Adipose tissue (tissue), 3 donors: ENCODE measurements at regions not wholly inside any gene's neighbourhood (a gene's known extent, or its start where the extent isn't known, plus 50 kb on each side); places are given as distances from the start of the nearest gene placed in this dataset.
"Not testable (repeated sequence)": the region's sequence is repeated elsewhere in the genome, so short reads cannot be mapped to it uniquely, and the experiment has no call there.

ENCODE experiments used
- H3K27ac ChIP-seq: one replicate; pipeline ENCODE4 v1.5.1; 2013; ENCODE audit warnings: low read depth, low read length
- WGBS, 3 donors: extraction: QIAGEN DNeasy Blood & Tissue Kit; methylation state at CpG; one replicate each; pipeline ENCODE4 v1.1.7; 2013; 5-methylcytosine and 5-hydroxymethylcytosine counted together
- donor health status: healthy with polysubstance abuse.
- donor health status: Bipolar disorder and iron deficiency.
- donor health status: healthy.

DNA sequence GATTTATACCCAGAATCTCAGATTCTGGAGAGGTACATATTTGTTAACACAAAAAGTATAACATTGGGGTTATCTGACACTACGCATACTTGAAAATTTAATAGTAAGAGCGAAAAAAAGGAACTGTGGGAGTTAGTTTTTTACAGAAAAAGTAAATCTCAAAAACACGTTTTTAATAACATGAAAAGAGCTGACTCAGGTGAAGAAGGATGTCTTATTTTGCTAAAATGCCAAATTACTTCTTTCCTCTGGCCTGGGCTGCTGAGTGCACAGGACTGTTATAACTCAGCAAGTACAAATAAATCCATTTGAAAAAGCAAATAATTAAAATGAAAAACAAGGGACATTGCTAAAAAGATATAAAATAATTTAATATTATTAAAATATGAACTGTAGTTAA, 1322.9 kb downstream of the ARAP2 start:
- WGBS, 3 donors: 64 to 70% (median 69%) methylated on average over 3 of the region's 3 CpGs
- no peak overlapping the region for H3K27ac ChIP-seq

DNA sequence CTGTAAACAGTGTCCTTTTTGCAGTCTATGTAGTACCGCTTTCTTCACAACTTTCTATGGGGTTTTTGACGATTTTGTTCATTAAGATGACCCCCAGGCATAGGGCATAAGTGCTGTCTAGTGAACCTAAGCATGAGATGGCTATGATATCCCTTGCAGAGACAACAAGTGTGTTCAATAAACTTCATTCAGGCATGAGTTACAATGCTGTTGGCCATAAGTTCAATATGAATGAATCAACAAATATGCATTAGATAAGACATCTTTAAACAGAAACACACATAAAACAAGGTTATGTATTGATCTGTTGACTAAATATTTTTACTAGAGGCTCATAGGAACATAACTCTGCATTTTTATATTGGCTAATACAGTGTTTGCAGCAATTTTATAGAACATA, 1322.0 kb downstream of the ARAP2 start:
- no peak overlapping the region for H3K27ac ChIP-seq
- 71 to 88% (median 82%) methylated on average over 2 of the region's 2 CpGs for WGBS, 3 donors

DNA sequence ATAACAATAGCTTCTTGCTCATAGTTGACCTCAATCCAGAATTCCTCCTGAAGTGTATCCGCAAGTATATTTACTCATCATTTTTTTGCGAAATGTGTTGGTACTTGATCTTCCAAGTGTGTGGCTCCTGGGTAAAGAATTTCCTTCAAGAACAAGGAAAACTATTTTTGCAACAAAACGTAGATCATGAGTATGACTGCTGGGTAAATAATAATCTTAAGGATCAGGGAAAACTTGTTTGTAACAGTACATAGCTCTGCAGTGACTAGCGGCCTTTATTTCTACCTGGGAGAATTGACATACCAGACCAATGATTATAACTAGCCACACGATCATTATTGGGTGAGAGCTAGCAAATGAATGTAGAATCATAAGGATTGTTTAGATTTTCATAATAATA, 1311.7 kb downstream of the ARAP2 start:
- H3K27ac ChIP-seq: no peak overlapping the region
- 52 to 78% (median 71%) methylated on average over 5 of the region's 5 CpGs for WGBS, 3 donors

DNA sequence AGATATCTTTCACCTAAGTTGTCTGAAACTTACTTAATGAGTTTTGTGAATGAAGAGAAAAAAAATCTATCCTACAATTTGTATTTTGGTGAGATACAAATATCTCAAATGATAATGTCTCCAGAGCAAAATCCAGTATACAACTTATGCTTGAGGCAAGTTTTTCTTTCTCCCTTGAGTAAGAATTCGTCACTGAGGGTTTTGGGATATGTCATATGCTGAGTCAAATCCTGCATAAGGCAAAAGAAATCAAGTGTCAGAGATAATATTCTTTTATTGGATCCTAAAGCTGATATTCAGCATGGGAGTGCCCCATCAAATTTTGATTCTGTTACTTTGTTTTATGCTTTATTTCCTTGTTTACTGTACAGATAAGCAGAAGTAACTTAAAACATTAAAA, 1308.6 kb downstream of the ARAP2 start:
- no peak overlapping the region for H3K27ac ChIP-seq
- WGBS, 3 donors: 41 to 46% (median 42%) methylated on average over 1 of the region's 1 CpG

DNA sequence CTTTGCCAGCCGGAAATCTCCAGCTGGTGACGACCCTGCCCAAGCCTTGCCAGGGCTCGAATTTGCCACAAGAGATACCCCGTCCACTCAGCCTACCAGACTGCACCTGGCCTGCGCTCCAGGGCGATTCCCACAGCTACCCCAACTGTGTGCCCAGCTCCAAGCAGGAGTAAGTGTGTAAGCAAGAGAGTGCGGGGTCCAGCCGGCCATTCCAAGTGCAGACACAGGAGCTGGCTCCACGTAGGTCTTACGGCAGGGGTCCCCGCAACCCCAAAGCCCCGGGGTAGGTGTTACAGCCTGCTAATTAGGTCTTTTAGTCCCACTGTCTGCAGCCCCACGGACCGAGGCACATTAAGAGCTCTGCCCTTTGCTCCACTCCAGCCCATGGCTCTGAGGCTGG, 1305.2 kb downstream of the ARAP2 start:
- WGBS, 3 donors: 81 to 89% (median 87%) methylated on average over 14 of the region's 14 CpGs
- no peak overlapping the region for H3K27ac ChIP-seq

DNA sequence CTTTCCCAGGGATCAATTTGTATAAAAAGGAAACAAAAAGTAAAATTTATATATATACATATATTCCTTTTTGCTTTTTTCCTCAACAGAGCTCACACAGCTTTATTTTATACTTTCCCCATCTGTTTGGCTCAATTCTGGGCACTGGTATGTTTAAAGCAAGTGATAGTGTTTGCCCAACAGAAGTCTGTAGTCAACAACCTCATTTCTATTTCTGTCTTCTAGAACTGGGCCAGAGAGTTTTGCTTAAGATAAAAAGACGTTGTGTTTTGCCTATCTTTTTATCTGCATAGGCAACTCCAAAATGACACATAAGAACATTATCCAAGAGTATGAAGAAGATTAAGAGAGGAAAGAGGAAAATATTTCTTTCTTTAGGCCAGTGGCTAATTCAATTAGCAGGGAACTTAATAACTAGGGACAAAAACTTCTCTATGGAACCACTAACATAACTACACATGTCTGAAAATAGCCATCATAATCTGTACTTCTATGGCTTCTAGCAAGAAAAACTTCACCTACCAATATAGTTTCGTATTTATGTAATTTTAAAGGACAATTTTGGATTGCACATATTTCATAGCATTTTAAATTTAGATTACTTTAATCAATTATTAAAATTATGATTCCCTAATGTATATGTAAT, 1300.5 kb downstream of the ARAP2 start:
- H3K27ac ChIP-seq: no peak overlapping the region
- WGBS, 3 donors: 42 to 67% (median 61%) methylated on average over 2 of the region's 2 CpGs

DNA sequence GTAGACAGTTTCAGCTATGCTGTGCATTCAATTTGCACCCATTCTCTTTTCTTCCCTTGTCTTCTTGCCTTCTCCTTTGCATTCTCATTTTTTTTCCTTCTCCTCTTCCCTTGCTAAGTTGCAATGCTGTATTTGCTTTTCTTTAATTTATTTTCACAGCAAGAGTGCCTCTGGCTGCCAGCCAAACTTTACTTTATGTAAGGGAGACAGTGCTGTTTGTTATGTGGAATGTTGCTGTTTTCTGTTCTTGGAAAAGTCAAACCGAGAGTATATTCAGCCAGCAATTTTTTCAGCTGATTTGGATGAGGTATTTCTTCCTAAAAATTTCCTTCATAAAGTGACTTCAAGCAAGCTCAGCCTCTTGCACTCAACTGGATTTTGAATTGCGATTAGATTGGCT, 1293.4 kb downstream of the ARAP2 start:
- H3K27ac ChIP-seq: no peak overlapping the region
- WGBS, 3 donors: 45 to 53% (median 48%) methylated on average over 2 of the region's 2 CpGs

DNA sequence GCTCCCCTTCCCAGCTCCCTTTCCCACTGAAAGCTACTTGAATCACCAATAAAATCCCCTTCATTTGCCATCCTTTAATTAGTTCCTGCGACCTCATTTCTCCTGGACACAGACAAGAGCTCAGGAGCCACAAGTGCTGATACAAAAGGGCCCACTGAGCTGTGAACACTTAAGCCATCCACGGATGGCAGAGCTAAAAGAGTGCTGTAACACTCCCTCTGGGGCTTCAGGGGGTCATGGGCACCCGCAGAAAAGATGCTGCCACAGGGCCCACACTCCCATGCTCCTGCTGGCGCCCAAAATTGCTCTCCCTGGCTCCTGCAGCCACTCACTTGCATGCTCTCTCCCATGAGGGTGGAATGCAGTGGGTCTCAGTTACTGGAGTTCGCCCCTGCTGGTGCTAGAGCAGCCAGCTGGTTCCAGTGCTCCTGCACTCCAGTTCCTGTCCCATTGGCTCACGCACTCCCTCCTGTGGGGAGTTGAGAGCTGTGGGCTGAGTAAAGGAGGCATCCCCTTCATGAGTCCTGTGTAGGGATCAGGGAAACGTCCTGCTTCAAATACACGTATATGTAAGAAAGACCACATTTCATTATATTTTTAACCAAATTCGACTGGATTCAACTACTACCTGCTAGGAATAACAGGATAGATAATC, 1291.0 kb downstream of the ARAP2 start:
- 71 to 79% (median 78%) methylated on average over 9 of the region's 9 CpGs for WGBS, 3 donors
- no peak overlapping the region for H3K27ac ChIP-seq

DNA sequence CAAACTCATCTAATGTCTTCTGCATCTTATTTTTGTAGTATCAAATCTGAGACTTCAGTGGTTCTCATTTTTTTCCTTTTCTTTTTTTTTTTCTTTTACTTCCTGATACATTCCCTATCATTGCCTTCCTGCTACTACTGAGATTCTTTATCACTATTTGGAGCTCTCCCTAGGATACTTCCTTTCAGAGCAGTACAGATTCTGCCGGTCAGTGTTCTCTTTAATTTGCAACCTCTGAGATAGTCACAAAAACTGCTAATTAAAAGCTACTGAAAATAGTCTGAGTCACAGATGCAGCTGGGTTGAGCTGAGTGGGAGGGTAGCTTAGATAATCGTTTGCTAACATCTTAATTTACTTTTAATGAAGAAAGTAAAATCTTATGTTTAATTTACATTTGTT, 1279.7 kb downstream of the ARAP2 start:
- 20 to 47% (median 35%) methylated on average over 2 of the region's 2 CpGs for WGBS, 3 donors
- H3K27ac ChIP-seq: no peak overlapping the region

DNA sequence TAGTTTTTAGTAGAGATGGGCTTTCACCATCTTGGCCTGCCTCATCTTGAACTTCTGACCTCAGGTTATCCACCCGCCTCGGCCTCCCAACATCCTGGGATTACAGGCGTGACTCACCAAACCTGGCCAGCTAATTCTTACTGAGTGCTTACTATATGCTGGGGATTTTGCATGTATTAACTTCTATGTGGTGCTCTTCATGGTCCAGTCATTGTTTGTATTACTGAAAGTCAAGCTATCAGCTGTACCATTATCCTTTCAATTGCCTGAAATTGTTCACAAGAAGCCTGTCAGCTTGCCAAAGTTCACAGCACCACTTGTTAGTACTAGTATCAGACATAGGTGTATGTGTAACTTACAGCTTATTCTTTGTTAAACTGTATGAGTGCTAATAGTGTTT, 1272.1 kb downstream of the ARAP2 start:
- 75 to 90% (median 88%) methylated on average over 3 of the region's 3 CpGs for WGBS, 3 donors
- H3K27ac ChIP-seq: no peak overlapping the region

DNA sequence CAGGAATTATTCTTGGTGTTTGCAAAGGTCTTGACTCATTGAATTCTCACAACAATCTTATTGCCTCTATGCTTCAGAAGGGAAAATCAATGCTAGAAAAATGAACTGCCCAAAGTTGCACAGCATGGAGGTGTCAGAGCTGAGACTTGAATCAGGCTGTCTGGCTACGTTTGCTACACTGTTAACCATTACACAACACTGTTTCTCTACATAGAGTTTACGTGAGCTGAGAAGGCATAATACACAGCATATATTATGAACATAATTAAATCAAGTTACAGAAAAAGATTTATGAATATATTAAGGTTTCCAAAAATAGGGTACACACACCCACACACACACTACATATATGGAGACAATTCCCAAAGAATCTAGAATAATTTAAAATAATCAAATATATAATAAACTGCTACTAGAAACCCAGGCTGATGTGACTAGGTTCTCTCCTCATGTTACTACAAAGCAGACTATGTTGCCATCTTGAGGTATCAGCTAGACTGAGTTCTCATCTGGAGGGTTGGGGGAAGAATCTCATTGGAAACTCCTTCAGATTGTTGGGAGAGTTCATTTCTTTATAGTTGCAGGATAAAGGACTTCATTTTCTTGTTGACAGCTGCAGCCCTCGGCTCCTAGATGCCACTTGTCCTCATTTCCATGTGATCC, 1270.5 kb downstream of the ARAP2 start:
- 49 to 69% (median 68%) methylated on average over 3 of the region's 3 CpGs for WGBS, 3 donors
- H3K27ac ChIP-seq: no peak overlapping the region

DNA sequence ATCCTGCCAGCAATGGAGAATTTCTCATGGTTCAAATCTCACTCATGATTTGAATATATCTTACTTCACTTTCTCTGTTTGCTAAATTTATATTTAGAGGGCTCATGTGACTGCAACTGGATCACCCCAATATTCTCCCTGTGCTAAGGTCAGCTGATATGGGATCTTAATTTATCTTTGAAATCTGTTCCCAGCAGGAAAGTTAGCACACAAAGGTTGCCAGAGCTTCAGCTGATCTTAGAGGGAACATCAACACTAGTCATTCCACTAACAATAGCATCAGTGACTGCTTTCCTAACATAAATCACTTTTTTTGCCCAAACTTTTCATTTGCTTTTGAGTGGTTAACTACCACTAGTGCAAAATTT, 1270.0 kb downstream of the ARAP2 start:
- no peak overlapping the region for H3K27ac ChIP-seq

DNA sequence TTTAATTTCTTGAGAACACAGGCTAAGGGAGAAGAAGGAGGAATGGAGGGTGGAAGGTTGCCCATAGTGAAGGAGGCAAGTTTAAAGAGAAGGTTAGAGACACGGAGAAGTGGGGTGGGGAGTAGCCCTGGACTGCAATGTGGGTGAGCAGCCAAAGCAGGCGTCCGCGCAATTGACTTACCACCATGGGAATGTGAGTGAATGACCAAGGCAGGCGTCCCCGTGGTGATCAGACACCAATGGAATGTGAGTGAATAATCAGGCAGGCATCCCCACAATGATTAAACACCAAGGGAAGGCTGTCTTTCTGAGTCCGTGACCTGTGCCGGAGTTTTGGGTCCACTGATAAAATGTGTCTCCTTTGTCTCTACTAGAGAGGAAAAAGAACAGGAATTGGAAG, 1223.1 kb downstream of the ARAP2 start:
- not testable (repeated sequence) for H3K27ac ChIP-seq
- 77 to 90% (median 89%) methylated on average over 8 of the region's 8 CpGs for WGBS, 3 donors

DNA sequence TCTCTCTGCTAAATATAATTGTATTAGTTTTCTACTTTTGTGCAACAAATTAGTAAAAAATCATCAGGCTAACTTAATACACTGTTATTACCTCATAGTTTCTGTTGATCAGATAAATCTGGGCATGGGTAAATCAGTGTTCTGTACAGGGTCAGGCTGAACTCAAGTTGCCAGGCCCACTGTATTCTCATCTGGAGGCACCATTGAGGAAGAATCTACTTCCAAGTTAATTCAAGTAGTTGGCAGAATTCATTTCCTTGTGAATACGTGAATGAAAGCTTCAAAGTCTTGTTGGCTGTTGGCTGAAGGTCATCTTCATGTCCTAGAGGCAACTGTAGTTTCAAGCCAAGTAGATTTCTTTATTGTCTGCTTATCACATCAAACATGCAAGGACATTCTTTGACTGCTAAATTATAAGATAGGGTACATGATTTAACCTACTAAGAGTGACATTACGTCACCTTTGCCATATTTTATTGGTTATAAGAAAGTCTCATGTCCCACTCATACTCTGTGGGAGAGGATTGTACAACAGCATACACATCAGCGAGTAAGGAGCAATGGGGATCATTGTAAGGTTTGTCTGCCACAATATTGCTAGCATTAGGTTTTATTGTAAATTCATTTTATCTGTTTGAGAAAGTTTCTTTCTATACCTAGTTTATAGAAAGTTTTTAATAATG, 1219.0 kb downstream of the ARAP2 start:
- H3K27ac ChIP-seq: no peak overlapping the region
- 63 to 65% (median 65%) methylated on average over 3 of the region's 3 CpGs for WGBS, 3 donors

DNA sequence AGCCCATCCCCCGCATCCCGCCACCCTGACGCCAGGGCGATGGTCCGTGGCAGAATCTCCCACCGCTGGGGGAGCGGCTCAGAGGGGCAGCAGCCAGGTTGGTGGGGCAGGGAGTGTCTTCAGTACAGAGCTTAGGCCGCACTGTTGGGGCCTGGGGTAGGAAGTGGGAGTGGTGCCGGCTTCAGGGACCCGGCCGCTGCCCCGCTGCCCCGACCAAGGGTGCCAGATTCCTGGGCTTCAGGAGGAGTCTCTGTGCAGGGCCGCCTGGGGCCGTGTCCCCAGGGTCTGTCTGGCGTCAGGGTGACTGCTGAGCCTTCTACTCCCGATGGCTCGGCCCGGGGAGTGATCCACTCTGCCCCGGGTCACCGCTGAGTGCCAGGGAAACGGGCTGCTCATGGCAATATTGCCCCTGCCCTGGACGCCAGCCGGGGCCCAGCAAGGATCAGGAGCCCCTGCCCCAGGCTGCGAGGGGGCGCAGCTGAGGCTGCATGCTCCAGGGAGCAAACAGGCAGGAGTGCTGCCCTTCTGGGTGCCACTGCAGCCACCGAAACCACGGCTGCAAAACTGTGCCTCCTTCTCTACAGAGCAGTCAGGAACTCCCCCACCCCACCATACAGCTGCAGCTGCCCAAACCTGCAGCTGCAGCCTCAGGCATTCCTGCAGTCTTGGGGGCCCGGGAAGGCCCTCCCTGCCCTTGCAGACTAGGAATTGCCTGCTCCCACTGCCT, 1206.1 kb downstream of the ARAP2 start:
- H3K27ac ChIP-seq: no peak overlapping the region
- 88 to 91% (median 90%) methylated on average over 25 to 29 of the region's 29 CpGs for WGBS, 3 donors

DNA sequence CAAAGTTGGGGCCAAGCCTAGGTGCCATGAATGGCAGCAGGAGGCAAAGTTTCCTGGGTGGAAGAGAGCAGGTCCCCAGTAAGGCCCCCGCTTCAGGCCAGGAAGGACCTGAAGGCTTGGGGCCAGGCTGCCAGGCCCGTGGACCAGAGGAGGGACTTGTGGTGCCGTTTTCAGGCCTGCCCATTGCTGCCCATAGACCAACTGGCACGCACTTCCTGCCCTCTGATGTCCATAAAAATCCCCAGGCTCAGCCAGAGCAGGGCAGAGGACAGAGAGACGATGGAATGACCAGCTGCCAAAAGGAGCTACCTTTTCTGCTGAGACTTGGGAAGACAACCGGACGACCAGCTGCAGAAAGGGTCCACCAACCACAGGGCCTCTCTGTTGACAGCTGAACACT, 1205.5 kb downstream of the ARAP2 start:
- no peak overlapping the region for H3K27ac ChIP-seq
- 72 to 81% (median 79%) methylated on average over 7 of the region's 7 CpGs for WGBS, 3 donors

DNA sequence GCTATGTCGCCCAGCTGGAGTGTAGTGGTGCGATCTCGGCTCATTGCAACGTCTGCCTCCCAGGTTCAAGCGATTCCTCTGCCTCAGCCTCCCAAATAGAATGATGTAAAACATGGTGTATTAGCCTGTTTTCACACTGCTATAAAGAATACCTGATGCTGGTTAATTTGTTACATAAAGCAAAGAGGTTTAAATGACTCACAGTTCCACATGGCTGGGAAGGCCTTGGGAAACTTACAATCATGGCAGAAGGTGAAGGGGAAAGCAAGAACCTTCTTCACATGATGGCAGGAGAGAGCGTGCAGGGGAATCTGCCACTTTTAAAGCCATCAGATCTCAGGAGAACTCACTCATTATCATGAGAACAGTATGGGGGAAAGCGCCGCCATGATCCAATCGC, 1191.8 kb downstream of the ARAP2 start:
- no peak overlapping the region for H3K27ac ChIP-seq
- WGBS, 3 donors: 82 to 94% (median 92%) methylated on average over 9 of the region's 9 CpGs

DNA sequence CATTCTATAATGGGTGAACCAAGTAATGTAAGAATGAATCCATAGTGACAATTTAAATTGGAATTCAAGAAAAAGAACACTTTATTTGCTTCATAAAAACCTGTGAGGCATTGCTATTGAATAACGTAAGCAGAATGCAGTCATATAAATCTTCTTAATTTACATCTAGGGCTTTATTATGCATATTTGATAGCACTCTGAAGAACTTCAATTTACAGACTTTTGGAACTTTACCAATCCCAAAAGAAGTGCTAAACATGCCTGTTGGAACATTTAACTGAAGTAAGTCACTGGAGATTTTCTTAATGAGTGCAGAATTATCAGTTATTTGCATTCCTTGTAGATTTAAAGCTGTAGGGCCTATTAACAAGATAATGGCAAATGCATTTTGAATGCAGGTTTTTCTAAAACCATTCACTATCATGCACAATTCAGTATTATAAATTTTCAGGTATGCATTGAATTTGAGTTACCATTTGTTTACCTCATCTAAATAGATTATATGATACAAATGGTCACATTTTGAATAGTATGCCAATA, 1181.2 kb downstream of the ARAP2 start:
- no peak overlapping the region for H3K27ac ChIP-seq
- WGBS, 3 donors: 61 to 71% (median 68%) methylated on average over 1 of the region's 1 CpG

DNA sequence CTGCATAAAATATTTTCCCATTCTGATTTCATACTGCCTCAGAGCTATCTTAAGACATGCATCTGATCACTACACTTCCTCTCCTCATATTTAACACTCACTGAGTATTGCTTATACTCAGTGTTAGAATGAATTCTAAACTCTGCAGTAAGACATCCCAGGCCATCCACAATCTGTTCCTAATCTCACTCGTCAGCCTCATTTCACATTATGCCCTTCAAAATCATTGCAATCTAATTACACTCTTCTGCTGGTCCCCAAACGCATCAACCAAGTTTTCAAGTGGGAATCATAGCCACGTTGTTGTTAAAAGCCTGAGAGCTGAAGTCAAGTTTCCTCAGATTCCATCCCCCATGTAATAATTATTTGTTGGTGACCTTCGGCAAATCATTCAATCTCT, 1177.9 kb downstream of the ARAP2 start:
- WGBS, 3 donors: 74 to 84% (median 83%) methylated on average over 4 of the region's 4 CpGs
- H3K27ac ChIP-seq: no peak overlapping the region
